Activated naive CD4-positive, alpha-beta T cell treated with anti-CD3 and anti-CD28 coated beads for 36 hours (primary cell): ENCODE measurements at regions not wholly inside any gene's neighbourhood (a gene's known extent, or its start where the extent isn't known, plus 50 kb on each side); places are given as distances from the start of the nearest gene placed in this dataset.
"Not testable (repeated sequence)": the region's sequence is repeated elsewhere in the genome, so short reads cannot be mapped to it uniquely, and the experiment has no call there.

Source experiments
- CTCF ChIA-PET: fragments of 350-600 bp; sonication (Branson Sonifier 250); formaldehyde crosslinking; loops from one replicate; lab custom pipeline; 2021; ENCODE audit warnings: antibody characterized with exemption; lab: Charles Lee
- DNase-seq: peaks from one replicate; pipeline ENCODE4 v3.0.0-alpha.2; 2020
- H3K27ac Mint-ChIP-seq: one replicate; pipeline ENCODE4 v1.8.0; 2021; ENCODE audit warnings: mild to moderate bottlenecking, mixed read lengths
- H3K27me3 Mint-ChIP-seq: one replicate; pipeline ENCODE4 v1.8.0; 2021; ENCODE audit warnings: low read depth, mixed read lengths
- H3K36me3 Mint-ChIP-seq: one replicate; pipeline ENCODE4 v1.8.0; 2021; ENCODE audit warnings: low read depth, mixed read lengths
- H3K4me1 Mint-ChIP-seq: one replicate; pipeline ENCODE4 v1.8.0; 2021; ENCODE audit warnings: low read depth, mixed read lengths
- H3K4me3 Mint-ChIP-seq: one replicate; pipeline ENCODE4 v1.8.0; 2021; ENCODE audit warnings: mild to moderate bottlenecking, moderate library complexity, mixed read lengths
- H3K9me3 Mint-ChIP-seq: one replicate; pipeline ENCODE4 v1.8.0; 2021; ENCODE audit warnings: mixed read lengths
- intact Hi-C: fragments of 100-400 bp; cut with micrococcal nuclease; formaldehyde crosslinking; loops from one replicate; pipeline ENCODE4 v1.15.1; 2023

- Mint-ChIP-seq H3K27ac (no peak overlapping the region), H3K27me3 (no peaks in the 10 kb centered on the region), H3K4me3 (no peak overlapping the region), H3K9me3 (no peaks in the 10 kb centered on the region), H3K4me1 (peaks cover 4% of the 10 kb centered on the region), H3K36me3 (no peaks in the 10 kb centered on the region)
- no peak for DNase-seq
- CTCF ChIA-PET, result interaction anchor here (0.7 kb wide), 1 partner anchor 21 kb away, joined by 4 read pairs; no protein-coding TSS in a partner anchor
- intact Hi-C loops, result no loop called here
These were observed 55.6 kb downstream of the TLNRD1 start for GRCh38 chr15:81056304-81056703.

- Mint-ChIP-seq H3K4me3 (no peak overlapping the region), H3K27ac (no peak overlapping the region), H3K9me3 (no peaks in the 10 kb centered on the region), H3K4me1 (peaks cover 4% of the 10 kb centered on the region), H3K36me3 (no peaks in the 10 kb centered on the region), H3K27me3 (no peaks in the 10 kb centered on the region)
- intact Hi-C loops, result no loop called here
- no peak for DNase-seq
- CTCF ChIA-PET, result no interaction called here
These were observed 59.7 kb downstream of the TLNRD1 start for GRCh38 chr15:81060470-81060869.

- Mint-ChIP-seq H3K4me1 (peaks cover 4% of the 10 kb centered on the region), H3K36me3 (no peaks in the 10 kb centered on the region), H3K27me3 (no peaks in the 10 kb centered on the region), H3K4me3 (no peak overlapping the region), H3K9me3 (no peaks in the 10 kb centered on the region), H3K27ac (no peak overlapping the region)
- CTCF ChIA-PET, result no interaction called here
- intact Hi-C loops, result no loop called here
- no peak for DNase-seq
These were observed 60.2 kb downstream of the TLNRD1 start for GRCh38 chr15:81060907-81061306.

- Mint-ChIP-seq H3K4me1 (peaks cover 4% of the 10 kb centered on the region), H3K27me3 (no peaks in the 10 kb centered on the region), H3K9me3 (no peaks in the 10 kb centered on the region), H3K4me3 (no peak overlapping the region), H3K27ac (no peak overlapping the region), H3K36me3 (no peaks in the 10 kb centered on the region)
- CTCF ChIA-PET, result no interaction called here
- no peak for DNase-seq
- intact Hi-C loops, result no loop called here
These were observed 60.9 kb downstream of the TLNRD1 start for GRCh38 chr15:81061490-81062253.

GRCh38 chr15:81062937-81063336, 62.2 kb downstream of the TLNRD1 start:
- Mint-ChIP-seq H3K27me3 (no peaks in the 10 kb centered on the region), H3K9me3 (no peaks in the 10 kb centered on the region), H3K27ac (no peak overlapping the region), H3K4me1 (peaks cover 4% of the 10 kb centered on the region), H3K36me3 (no peaks in the 10 kb centered on the region), H3K4me3 (no peak overlapping the region)
- intact Hi-C loops, result no loop called here
- no peak for DNase-seq
- CTCF ChIA-PET, result no interaction called here

GRCh38 chr15:81064253-81064652, 63.5 kb downstream of the TLNRD1 start:
- Mint-ChIP-seq H3K36me3 (no peaks in the 10 kb centered on the region), H3K27me3 (peaks cover 2% of the 10 kb centered on the region), H3K4me1 (peaks cover 4% of the 10 kb centered on the region), H3K27ac (no peak overlapping the region), H3K9me3 (no peaks in the 10 kb centered on the region), H3K4me3 (no peak overlapping the region)
- intact Hi-C loops, result no loop called here
- CTCF ChIA-PET, result no interaction called here
- no peak for DNase-seq

GRCh38 chr15:81067567-81067966, 66.5 kb upstream of the CFAP161 start:
- CTCF ChIA-PET, result interaction anchor here (1.1 kb wide), 1 partner anchor 199 kb away, joined by 4 read pairs; no protein-coding TSS in a partner anchor
- not testable (repeated sequence) for H3K4me3 Mint-ChIP-seq

GRCh38 chr15:81068516-81068915, 65.6 kb upstream of the CFAP161 start:
- Mint-ChIP-seq H3K36me3 (no peaks in the 10 kb centered on the region), H3K4me3 (no peak overlapping the region), H3K9me3 (no peaks in the 10 kb centered on the region), H3K4me1 (no peaks in the 10 kb centered on the region), H3K27ac (no peak overlapping the region), H3K27me3 (peaks cover 2% of the 10 kb centered on the region)
- CTCF ChIA-PET, result interaction anchor here (1.1 kb wide), 1 partner anchor 198 kb away, joined by 4 read pairs; no protein-coding TSS in a partner anchor
- intact Hi-C loops, result no loop called here
- DNase-seq, result no peak

More at GRCh38 chr15:81067567-81067966, 66.5 kb upstream of the CFAP161 start:
- H3K27ac Mint-ChIP-seq, H3K36me3 Mint-ChIP-seq, H3K4me1 Mint-ChIP-seq, H3K9me3 Mint-ChIP-seq, intact Hi-C loops, H3K27me3 Mint-ChIP-seq, DNase-seq: not testable (repeated sequence)

GRCh38 chr15:81069356-81069755, 64.7 kb upstream of the CFAP161 start:
- intact Hi-C loops, result no loop called here
- no peaks in the 10 kb centered on the region for H3K9me3 Mint-ChIP-seq
- no peak overlapping the region for H3K27ac Mint-ChIP-seq
- no peak overlapping the region for H3K4me3 Mint-ChIP-seq
- no peaks in the 10 kb centered on the region for H3K4me1 Mint-ChIP-seq
- no peaks in the 10 kb centered on the region for H3K36me3 Mint-ChIP-seq
- DNase-seq, result no peak
- CTCF ChIA-PET, result no interaction called here
- H3K27me3 Mint-ChIP-seq, result peaks cover 2% of the 10 kb centered on the region

- Mint-ChIP-seq H3K4me1 (no peaks in the 10 kb centered on the region), H3K4me3 (no peak overlapping the region), H3K27me3 (peaks cover 2% of the 10 kb centered on the region), H3K36me3 (no peaks in the 10 kb centered on the region), H3K9me3 (no peaks in the 10 kb centered on the region), H3K27ac (no peak overlapping the region)
- no peak for DNase-seq
- CTCF ChIA-PET, result no interaction called here
- intact Hi-C loops, result no loop called here
These were observed 64.2 kb upstream of the CFAP161 start for GRCh38 chr15:81069909-81070308.

GRCh38 chr15:81071120-81071519, 63.0 kb upstream of the CFAP161 start:
- peaks cover 2% of the 10 kb centered on the region for H3K27me3 Mint-ChIP-seq
- CTCF ChIA-PET, result no interaction called here
- H3K4me1 Mint-ChIP-seq, result no peaks in the 10 kb centered on the region
- no peak overlapping the region for H3K4me3 Mint-ChIP-seq
- DNase-seq, result no peak
- H3K36me3 Mint-ChIP-seq, result no peaks in the 10 kb centered on the region
- H3K27ac Mint-ChIP-seq, result no peak overlapping the region
- intact Hi-C loops, result no loop called here
- H3K9me3 Mint-ChIP-seq, result no peaks in the 10 kb centered on the region

GRCh38 chr15:81071705-81072104, 62.4 kb upstream of the CFAP161 start:
- CTCF ChIA-PET, result no interaction called here
- Mint-ChIP-seq H3K9me3 (no peaks in the 10 kb centered on the region), H3K27ac (no peak overlapping the region), H3K36me3 (no peaks in the 10 kb centered on the region), H3K4me1 (no peaks in the 10 kb centered on the region), H3K4me3 (no peak overlapping the region), H3K27me3 (peaks cover 2% of the 10 kb centered on the region)
- DNase-seq, result no peak
- intact Hi-C loops, result no loop called here

- H3K4me1 Mint-ChIP-seq, result no peaks in the 10 kb centered on the region
- H3K27me3 Mint-ChIP-seq, result peaks cover 2% of the 10 kb centered on the region
- H3K4me3 Mint-ChIP-seq, result no peak overlapping the region
- intact Hi-C loops, result no loop called here
- no peaks in the 10 kb centered on the region for H3K9me3 Mint-ChIP-seq
- H3K27ac Mint-ChIP-seq, result no peak overlapping the region
- no peaks in the 10 kb centered on the region for H3K36me3 Mint-ChIP-seq
- CTCF ChIA-PET, result no interaction called here
- no peak for DNase-seq
These were observed 61.5 kb upstream of the CFAP161 start for GRCh38 chr15:81072551-81072950.
